ENCODE measurements at regions not wholly inside any gene's neighbourhood (a gene's known extent, or its start where the extent isn't known, plus 50 kb on each side); places are given as distances from the start of the nearest gene placed in this dataset.

DNA sequence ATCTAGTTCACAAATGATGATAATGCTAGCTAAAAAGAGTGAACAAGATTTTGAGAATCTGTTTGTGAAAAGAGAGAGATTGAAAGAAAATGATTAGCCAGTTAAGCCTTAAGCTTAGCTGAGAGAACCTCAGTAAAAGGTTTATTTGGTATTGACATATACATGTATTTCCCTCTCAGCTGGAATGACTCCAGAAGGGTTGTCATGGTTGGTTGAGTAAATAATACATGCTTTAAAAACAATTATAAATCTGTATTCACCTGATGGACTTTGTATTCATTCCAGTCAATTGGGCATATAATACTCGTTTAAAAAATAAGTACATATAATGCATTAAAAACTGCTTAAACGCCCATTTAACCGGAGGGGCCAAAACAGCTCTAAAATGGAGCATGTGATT, 181.4 kb downstream of the GRB14 start:
- Mint-ChIP-seq H3K9me3 (no peaks in the 10 kb centered on the region), H3K27me3 (no peaks in the 10 kb centered on the region), H3K36me3 (no peaks in the 10 kb centered on the region), H3K4me1 (ENCODE audit: low read depth) (no peaks in the 10 kb centered on the region), H3K27ac (no peak overlapping the region), H3K4me3 (no peak overlapping the region)
- DNase-seq, result no peak
- POLR2A ChIA-PET, result no interaction called here
- CTCF ChIA-PET, result no interaction called here
- intact Hi-C loops (cut with micrococcal nuclease), result no loop called here

DNA sequence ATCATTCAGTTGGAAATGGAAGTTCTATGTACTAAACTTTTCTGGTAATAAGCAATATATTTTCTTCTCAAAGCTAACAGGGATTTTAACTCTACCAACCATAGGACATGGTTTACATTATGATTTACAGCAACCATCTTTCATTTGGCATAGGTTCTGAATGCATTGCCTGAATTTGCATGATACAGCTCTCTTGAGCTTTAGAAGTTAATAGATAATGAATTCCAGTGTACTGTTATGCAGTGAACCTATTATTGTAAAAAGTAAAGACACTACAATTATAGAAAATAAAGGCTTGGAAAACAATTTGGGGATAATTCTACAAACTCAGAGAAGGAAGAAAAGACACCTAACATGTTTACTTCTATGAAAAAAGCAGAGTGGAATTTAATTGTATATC, 182.0 kb downstream of the GRB14 start:
- CTCF ChIA-PET, result no interaction called here
- intact Hi-C loops (cut with micrococcal nuclease), result no loop called here
- Mint-ChIP-seq H3K27me3 (no peaks in the 10 kb centered on the region), H3K36me3 (no peaks in the 10 kb centered on the region), H3K4me3 (no peak overlapping the region), H3K27ac (no peak overlapping the region), H3K4me1 (ENCODE audit: low read depth) (no peaks in the 10 kb centered on the region), H3K9me3 (no peaks in the 10 kb centered on the region)
- DNase-seq, result no peak
- POLR2A ChIA-PET, result no interaction called here

DNA sequence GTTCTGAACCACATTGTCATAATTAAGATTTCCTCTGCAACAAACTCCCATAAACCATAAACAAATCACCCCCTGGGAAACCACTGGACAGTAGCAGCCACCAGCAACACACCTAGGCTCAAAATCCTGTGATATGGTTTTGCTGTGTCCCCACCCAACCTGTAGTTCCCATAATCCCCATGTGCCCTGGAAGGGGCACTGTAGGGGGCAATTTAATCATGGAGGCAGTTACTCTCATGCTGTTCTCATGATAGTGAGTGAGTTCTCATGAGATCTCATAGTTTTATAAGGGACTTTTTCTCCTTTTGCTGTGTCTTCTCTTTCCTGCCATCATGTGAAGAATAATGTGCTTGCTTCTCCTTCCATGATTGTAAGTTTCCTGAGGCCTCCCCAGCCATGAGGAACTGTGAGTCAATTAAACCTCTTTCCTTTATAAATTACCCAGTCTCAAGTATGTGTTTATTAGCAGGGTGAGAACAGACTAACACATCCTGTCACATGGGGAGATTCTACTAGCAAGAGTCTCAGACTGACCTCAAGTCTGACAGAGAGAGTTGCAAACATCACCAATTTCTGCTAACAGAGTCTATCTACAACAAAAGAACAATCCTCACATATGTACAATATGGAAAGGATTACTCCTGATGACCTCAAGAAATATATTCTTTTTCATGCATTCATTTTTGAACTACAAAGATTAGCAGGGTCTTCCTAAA, 182.6 kb downstream of the GRB14 start:
- H3K4me3 Mint-ChIP-seq, result no peak overlapping the region
- H3K27me3 Mint-ChIP-seq, result no peaks in the 10 kb centered on the region
- DNase-seq, result no peak
- POLR2A ChIA-PET, result no interaction called here
- H3K36me3 Mint-ChIP-seq, result no peaks in the 10 kb centered on the region
- H3K4me1 Mint-ChIP-seq (ENCODE audit: low read depth), result no peaks in the 10 kb centered on the region
- CTCF ChIA-PET, result no interaction called here
- no peaks in the 10 kb centered on the region for H3K9me3 Mint-ChIP-seq
- H3K27ac Mint-ChIP-seq, result no peak overlapping the region
- intact Hi-C loops (cut with micrococcal nuclease), result no loop called here

DNA sequence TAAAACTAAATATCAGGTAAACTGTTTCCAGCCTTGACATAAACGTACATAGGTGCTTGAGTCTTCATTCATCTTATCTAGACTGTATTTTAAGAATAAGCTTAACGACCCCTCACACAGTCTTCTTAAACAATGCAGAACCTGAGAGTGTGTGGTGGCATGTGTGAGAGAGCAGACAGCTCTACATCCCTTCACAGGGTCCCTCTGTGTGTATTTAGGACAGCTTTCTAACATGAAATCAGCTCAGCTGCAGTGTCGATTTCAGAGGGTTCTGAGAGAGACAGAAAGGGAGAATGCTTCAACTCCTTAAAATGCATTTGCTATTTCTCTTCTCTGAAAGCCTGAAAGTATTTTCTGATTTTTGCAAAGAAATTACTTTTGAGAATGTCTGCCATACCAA, 185.2 kb downstream of the GRB14 start:
- no peaks in the 10 kb centered on the region for H3K36me3 Mint-ChIP-seq
- H3K4me1 Mint-ChIP-seq (ENCODE audit: low read depth), result no peaks in the 10 kb centered on the region
- no peaks in the 10 kb centered on the region for H3K9me3 Mint-ChIP-seq
- DNase-seq, result no peak
- H3K27ac Mint-ChIP-seq, result no peak overlapping the region
- CTCF ChIA-PET, result no interaction called here
- POLR2A ChIA-PET, result no interaction called here
- no peak overlapping the region for H3K4me3 Mint-ChIP-seq
- no peaks in the 10 kb centered on the region for H3K27me3 Mint-ChIP-seq
- intact Hi-C loops (cut with micrococcal nuclease), result no loop called here

DNA sequence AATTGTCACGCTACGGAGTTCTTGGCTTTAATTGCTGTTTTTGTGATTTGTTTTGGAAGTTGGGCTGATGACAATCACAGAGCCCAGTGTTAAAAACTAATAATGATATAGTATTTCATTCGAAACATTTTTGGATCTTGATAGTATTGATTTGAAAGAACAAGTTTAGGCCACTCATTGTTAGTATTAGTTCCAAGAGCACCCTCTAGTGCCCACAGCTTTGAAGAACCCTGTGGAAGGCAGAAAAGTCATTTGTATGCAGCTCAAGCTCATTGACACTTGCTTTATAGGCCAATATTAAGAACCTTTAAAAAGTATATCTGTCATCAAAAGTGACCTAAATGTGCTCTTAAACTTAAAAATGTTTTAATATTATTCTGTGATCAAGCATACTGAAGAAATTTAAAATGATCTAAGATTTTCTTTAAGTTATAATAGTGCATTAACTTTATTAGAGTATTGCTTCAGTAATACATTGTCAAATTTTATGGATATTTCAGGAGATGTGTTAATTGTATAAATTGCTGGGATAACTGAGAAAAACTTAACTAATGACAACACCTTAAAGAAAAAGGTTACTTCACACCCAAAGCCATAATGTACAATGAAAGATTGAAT, 191.0 kb downstream of the GRB14 start:
- CTCF ChIA-PET, result no interaction called here
- POLR2A ChIA-PET, result no interaction called here
- no peaks in the 10 kb centered on the region for H3K27me3 Mint-ChIP-seq
- intact Hi-C loops (cut with micrococcal nuclease), result loop anchor here (5.0 kb wide), 1 partner anchor 1083 kb away; no protein-coding TSS in a partner anchor
- no peaks in the 10 kb centered on the region for H3K36me3 Mint-ChIP-seq
- H3K27ac Mint-ChIP-seq, result no peak overlapping the region
- DNase-seq, result no peak
- H3K4me3 Mint-ChIP-seq, result no peak overlapping the region
- H3K9me3 Mint-ChIP-seq, result no peaks in the 10 kb centered on the region
- no peaks in the 10 kb centered on the region for H3K4me1 Mint-ChIP-seq (ENCODE audit: low read depth)

DNA sequence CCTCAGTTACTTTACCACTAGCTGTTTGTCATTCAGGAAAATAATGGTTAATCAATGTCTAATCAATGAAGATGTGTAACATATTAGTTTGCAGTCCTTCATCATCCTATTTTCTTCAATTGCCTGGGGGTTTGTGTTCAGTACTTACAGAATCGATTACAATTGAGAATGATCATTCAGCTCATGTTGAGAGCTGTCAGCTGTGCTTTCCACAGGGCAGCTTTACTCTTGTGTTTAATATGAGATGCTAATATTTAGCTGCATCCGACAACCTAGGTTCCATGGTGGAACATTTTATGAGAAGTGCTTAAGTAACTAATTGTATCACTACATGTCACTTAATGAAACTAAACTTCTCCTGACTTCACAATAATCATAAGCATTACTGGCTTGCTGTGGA, 191.9 kb downstream of the GRB14 start:
- H3K9me3 Mint-ChIP-seq, result no peaks in the 10 kb centered on the region
- POLR2A ChIA-PET, result no interaction called here

DNA sequence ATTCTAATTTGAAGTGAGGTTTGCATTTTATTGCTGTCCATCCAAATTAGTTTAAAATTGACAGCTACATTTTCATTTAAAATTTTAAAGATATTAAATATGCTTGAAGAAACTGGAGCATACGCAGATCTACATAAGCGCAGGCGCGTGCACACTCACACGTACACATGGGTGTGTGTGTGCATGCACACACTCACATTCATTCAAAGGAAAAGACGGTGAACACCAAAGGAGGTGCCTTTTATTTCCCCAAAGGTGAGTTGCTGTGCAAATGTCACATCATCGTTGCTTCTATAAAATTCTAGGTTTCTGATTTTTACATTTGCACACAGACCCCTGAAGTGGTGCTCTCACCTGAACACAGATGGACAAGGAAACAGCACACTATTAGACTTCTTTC, 194.2 kb downstream of the GRB14 start:
- no peaks in the 10 kb centered on the region for H3K9me3 Mint-ChIP-seq
- no peak for DNase-seq
- H3K4me1 Mint-ChIP-seq (ENCODE audit: low read depth), result no peaks in the 10 kb centered on the region
- no peak overlapping the region for H3K27ac Mint-ChIP-seq
- H3K36me3 Mint-ChIP-seq, result no peaks in the 10 kb centered on the region
- H3K4me3 Mint-ChIP-seq, result no peak overlapping the region
- intact Hi-C loops (cut with micrococcal nuclease), result no loop called here
- ChIA-PET CTCF (no interaction called here), POLR2A (no interaction called here)
- H3K27me3 Mint-ChIP-seq, result no peaks in the 10 kb centered on the region

More for the DNA sequence above, 191.9 kb downstream of the GRB14 start:
- no peak overlapping the region for H3K27ac Mint-ChIP-seq
- no peaks in the 10 kb centered on the region for H3K36me3 Mint-ChIP-seq
- no peak overlapping the region for H3K4me3 Mint-ChIP-seq
- H3K27me3 Mint-ChIP-seq, result no peaks in the 10 kb centered on the region
- no peaks in the 10 kb centered on the region for H3K4me1 Mint-ChIP-seq (ENCODE audit: low read depth)
- DNase-seq, result no peak
- CTCF ChIA-PET, result no interaction called here
- intact Hi-C loops (cut with micrococcal nuclease), result no loop called here

DNA sequence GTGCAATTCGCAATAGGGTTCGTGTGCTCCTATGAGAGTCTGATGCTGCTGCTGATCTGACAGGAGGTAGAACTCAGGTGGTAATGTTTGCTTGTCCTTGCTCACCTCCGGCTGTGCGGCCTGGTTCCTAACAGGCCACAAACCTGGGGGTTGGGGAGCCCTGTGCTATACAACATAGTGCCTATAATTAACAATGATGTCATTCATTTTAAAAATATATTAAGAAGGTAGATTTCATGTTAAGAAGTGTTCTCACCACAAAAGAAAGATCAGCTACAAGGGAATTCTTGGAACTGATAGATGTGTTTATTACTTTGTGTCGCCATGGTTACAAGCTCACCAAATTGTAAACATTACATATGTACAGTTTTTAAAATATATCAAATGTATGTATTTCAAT, 200.5 kb downstream of the GRB14 start:
- Mint-ChIP-seq H3K9me3 (no peaks in the 10 kb centered on the region), H3K4me3 (no peak overlapping the region), H3K27ac (no peak overlapping the region), H3K27me3 (no peaks in the 10 kb centered on the region), H3K36me3 (no peaks in the 10 kb centered on the region), H3K4me1 (ENCODE audit: low read depth) (no peaks in the 10 kb centered on the region)
- ChIA-PET POLR2A (no interaction called here), CTCF (no interaction called here)
- no peak for DNase-seq
- intact Hi-C loops (cut with micrococcal nuclease), result no loop called here

DNA sequence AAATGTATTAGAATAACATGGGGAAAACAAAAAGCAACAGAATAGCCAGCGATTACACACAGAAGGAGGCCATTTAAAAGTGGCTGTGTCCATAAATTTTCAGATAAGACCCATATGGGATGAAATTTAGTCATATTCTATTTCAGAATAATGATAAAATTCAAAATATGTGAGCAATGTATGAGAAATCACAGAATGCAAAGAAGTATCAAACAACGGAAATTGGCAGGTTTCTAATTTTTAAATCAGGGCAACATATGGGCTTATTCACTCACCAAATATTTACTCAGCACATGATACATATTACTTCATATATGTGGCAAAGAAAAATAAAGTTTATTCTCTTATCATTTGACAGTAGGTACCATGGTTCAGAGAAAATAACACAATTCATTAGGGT, 208.5 kb downstream of the GRB14 start:
- Mint-ChIP-seq H3K27ac (no peak overlapping the region), H3K27me3 (no peaks in the 10 kb centered on the region), H3K4me3 (no peak overlapping the region), H3K36me3 (no peaks in the 10 kb centered on the region), H3K4me1 (ENCODE audit: low read depth) (no peaks in the 10 kb centered on the region), H3K9me3 (peaks cover 6% of the 10 kb centered on the region)
- ChIA-PET POLR2A (no interaction called here), CTCF (no interaction called here)
- intact Hi-C loops (cut with micrococcal nuclease), result no loop called here
- no peak for DNase-seq

DNA sequence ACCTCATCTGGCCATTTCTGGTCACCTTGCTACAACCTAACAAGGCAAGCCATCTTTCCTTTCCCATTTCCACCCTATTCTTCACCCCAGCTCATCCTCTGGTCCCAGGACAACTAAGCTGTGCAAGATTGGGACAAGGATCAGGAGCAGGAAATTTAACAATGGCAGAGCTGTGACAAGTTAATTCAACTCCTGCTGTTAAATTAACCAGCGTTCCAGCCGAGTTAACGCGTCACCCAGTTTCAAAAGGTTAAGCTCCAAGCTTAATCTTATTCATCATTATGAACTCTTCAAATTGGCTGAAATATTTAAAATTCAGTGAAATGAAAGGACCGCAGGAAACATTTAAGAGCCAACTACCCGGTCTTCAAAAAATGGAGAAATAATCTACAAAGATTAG, 231.9 kb downstream of the GRB14 start:
- peaks cover 2% of the 10 kb centered on the region for H3K9me3 Mint-ChIP-seq
- ChIA-PET CTCF (no interaction called here), POLR2A (no interaction called here)
- H3K27me3 Mint-ChIP-seq, result no peaks in the 10 kb centered on the region
- no peak overlapping the region for H3K4me3 Mint-ChIP-seq
- intact Hi-C loops (cut with micrococcal nuclease), result no loop called here
- H3K4me1 Mint-ChIP-seq (ENCODE audit: low read depth), result no peaks in the 10 kb centered on the region
- DNase-seq, result no peak
- no peaks in the 10 kb centered on the region for H3K36me3 Mint-ChIP-seq
- H3K27ac Mint-ChIP-seq, result no peak overlapping the region

DNA sequence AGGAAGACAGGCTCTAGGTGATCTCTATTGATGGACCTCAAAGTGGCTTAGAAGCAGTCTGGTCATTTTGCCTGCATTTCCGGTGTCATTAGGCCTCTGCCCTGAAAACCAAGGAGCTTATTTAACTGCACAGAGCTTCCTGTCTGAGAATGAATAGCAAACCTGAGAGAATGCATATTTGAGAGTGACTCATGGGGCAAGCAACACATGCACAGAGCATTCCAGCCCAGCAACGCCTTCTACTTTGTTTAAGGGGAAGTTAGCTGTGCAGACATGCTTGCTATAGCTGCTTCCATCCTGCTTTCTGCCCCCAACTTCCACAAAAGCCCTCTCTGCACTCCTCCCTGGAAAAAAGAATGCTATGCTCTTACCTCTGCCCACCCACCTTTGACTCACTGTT, 232.8 kb downstream of the GRB14 start:
- intact Hi-C loops (cut with micrococcal nuclease), result no loop called here
- no peak overlapping the region for H3K4me3 Mint-ChIP-seq
- no peaks in the 10 kb centered on the region for H3K27me3 Mint-ChIP-seq
- H3K36me3 Mint-ChIP-seq, result no peaks in the 10 kb centered on the region
- no peak for DNase-seq
- no peaks in the 10 kb centered on the region for H3K4me1 Mint-ChIP-seq (ENCODE audit: low read depth)
- peaks cover 2% of the 10 kb centered on the region for H3K9me3 Mint-ChIP-seq
- CTCF ChIA-PET, result no interaction called here
- no peak overlapping the region for H3K27ac Mint-ChIP-seq
- POLR2A ChIA-PET, result no interaction called here

DNA sequence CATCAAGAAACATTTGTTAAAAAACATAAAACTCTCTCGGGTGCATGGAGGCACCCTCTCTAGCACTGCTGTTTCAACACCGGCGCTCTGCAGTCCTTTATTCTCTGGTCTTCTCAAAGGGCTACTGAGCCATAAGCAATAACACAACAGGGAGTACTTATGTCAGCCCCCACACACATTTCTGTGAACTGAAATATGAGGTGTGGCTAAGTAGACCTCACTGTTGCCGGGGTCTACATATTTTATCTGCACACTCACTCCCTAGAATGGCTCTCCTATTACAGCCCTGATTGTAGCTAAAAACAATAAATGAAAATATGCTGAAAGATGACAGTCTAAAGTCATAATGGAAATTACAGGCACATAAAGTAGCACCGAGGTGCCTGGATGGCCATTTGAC, 235.1 kb downstream of the GRB14 start:
- no peak for DNase-seq
- no peak overlapping the region for H3K27ac Mint-ChIP-seq
- no peaks in the 10 kb centered on the region for H3K27me3 Mint-ChIP-seq
- H3K36me3 Mint-ChIP-seq, result no peaks in the 10 kb centered on the region
- H3K4me1 Mint-ChIP-seq (ENCODE audit: low read depth), result no peaks in the 10 kb centered on the region
- ChIA-PET POLR2A (no interaction called here), CTCF (no interaction called here)
- no peak overlapping the region for H3K4me3 Mint-ChIP-seq
- peaks cover 2% of the 10 kb centered on the region for H3K9me3 Mint-ChIP-seq
- intact Hi-C loops (cut with micrococcal nuclease), result no loop called here

DNA sequence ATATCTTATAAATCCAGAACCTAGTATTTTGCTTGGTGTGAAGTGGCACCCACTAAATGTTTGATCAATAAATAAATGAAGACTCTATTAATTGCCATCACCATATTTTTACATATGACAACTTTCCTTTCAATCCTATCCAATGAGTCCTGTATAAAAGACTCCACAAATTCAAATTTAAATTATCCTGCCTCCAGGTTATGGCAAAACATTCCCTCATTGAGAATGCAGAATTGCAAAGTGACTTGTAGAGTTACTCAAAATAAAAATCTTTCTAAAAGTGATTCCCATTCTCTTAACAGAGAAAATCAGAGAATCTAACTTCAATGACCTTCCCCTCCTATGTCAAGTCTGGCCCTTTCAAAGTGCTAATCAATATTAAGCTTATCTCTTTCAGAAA, 236.8 kb downstream of the GRB14 start:
- ChIA-PET POLR2A (no interaction called here), CTCF (no interaction called here)
- H3K9me3 Mint-ChIP-seq, result peaks cover 2% of the 10 kb centered on the region
- H3K27ac Mint-ChIP-seq, result no peak overlapping the region
- no peak for DNase-seq
- no peaks in the 10 kb centered on the region for H3K36me3 Mint-ChIP-seq
- no peaks in the 10 kb centered on the region for H3K4me1 Mint-ChIP-seq (ENCODE audit: low read depth)
- intact Hi-C loops (cut with micrococcal nuclease), result no loop called here
- H3K4me3 Mint-ChIP-seq, result no peak overlapping the region
- H3K27me3 Mint-ChIP-seq, result no peaks in the 10 kb centered on the region

All from activated CD4-positive, alpha-beta memory T cell treated with anti-CD3 and anti-CD28 coated beads for 36 hours (primary cell).